H1 (cell line): ENCODE measurements at regions not wholly inside any gene's neighbourhood (a gene's known extent, or its start where the extent isn't known, plus 50 kb on each side); places are given as distances from the start of the nearest gene placed in this dataset.

Source experiments
- CTCF ChIA-PET: fragments of 300-600 bp; sonication (Branson Sonifier 250); formaldehyde crosslinking; loops from one replicate; lab custom pipeline; 2021; ENCODE audit not compliant: partially characterized antibody; lab: Charles Lee
- POLR2A ChIA-PET: fragments of 300-600 bp; sonication (Branson Sonifier 250); formaldehyde crosslinking; loops from one replicate; lab custom pipeline; 2021; ENCODE audit warnings: inconsistent platforms; ENCODE audit not compliant: partially characterized antibody; lab: Charles Lee
- DNase-seq, 2 experiments: peaks; one replicate each; pipeline versions ENCODE4 v3.0.0 to v3.0.0-alpha.2; 2010 to 2022; ENCODE audit warnings: low spot score in 2 of 2, low read depth in 1 of 2, mixed read lengths in 1 of 2
- FAIRE-seq: peaks from 2 replicates; lab custom pipeline; 2011; peaks lifted over from hg19 to GRCh38; lab: Jason Lieb, UNC
- H2AFZ ChIP-seq: 2 replicates; pipeline ENCODE4 v1.8.1; 2012; ENCODE audit warnings: low read length, inconsistent platforms
- H2AK5ac ChIP-seq: 2 replicates; pipeline ENCODE4 v1.6.1; 2013; ENCODE audit warnings: low read depth, low read length
- H2BK120ac ChIP-seq: replicated peaks from 2 replicates; pipeline ENCODE3; 2013; ENCODE audit warnings: low read depth, low read length, inconsistent platforms
- H2BK12ac ChIP-seq: 2 replicates; pipeline ENCODE4 v1.6.1; 2013; ENCODE audit warnings: low read depth, low read length
- H2BK15ac ChIP-seq: 2 replicates; pipeline ENCODE4 v1.6.1; 2013; ENCODE audit warnings: low read length
- H2BK20ac ChIP-seq: 2 replicates; pipeline ENCODE4 v1.6.1; 2013; ENCODE audit warnings: low read length
- H2BK5ac ChIP-seq: 2 replicates; pipeline ENCODE4 v1.6.1; 2013; ENCODE audit warnings: low read depth, low read length
- H3K14ac ChIP-seq: 2 replicates; pipeline ENCODE4 v1.6.1; 2013; ENCODE audit warnings: inconsistent platforms; ENCODE audit not compliant: insufficient read length
- H3K18ac ChIP-seq: 2 replicates; pipeline ENCODE4 v1.6.1; 2013; ENCODE audit warnings: low read length; ENCODE audit errors: extremely low read depth
- H3K23ac ChIP-seq: 2 replicates; pipeline ENCODE4 v1.6.1; 2013; ENCODE audit warnings: inconsistent platforms; ENCODE audit not compliant: insufficient read length
- H3K23me2 ChIP-seq: 2 replicates; pipeline ENCODE4 v1.6.1; 2013; ENCODE audit warnings: low read depth, low read length
- H3K27ac ChIP-seq: 2 replicates; pipeline ENCODE4 v1.6.1; 2011; ENCODE audit warnings: low read depth, low read length, inconsistent platforms
- H3K27me3 ChIP-seq, 4 experiments: replicated peaks in 1 of 4; 1 replicate in 1 of 4; 2 replicates in 3 of 4; pipeline versions ENCODE4 v1.6.1 to v1.8.1; 2011 to 2013; ENCODE audit warnings: low read length in 3 of 4, mild to moderate bottlenecking in 3 of 4, inconsistent platforms in 2 of 4, mixed read lengths in 2 of 4, moderate library complexity in 1 of 4; ENCODE audit not compliant: control insufficient read depth in 3 of 4, insufficient read depth in 3 of 4; ENCODE audit errors: extremely low read depth in 1 of 4
- H3K36me3 ChIP-seq, 4 experiments: 2 replicates each; pipeline versions ENCODE4 v1.6.1 to v1.8.1; 2011 to 2013; ENCODE audit warnings: mild to moderate bottlenecking in 4 of 4, low read length in 3 of 4, moderate library complexity in 2 of 4, control low read depth in 1 of 4, inconsistent platforms in 1 of 4; ENCODE audit not compliant: insufficient read depth in 4 of 4, control insufficient read depth in 2 of 4
- H3K4ac ChIP-seq: replicated peaks from 2 replicates; pipeline ENCODE3; 2013; ENCODE audit warnings: low read length, low read depth, mixed read lengths, inconsistent platforms; ENCODE audit not compliant: insufficient read length
- H3K4me1 ChIP-seq, 4 experiments: replicated peaks in 1 of 4; 1 replicate in 1 of 4; 2 replicates in 3 of 4; pipeline versions ENCODE4 v1.6.1 to v1.8.1; 2011 to 2013; ENCODE audit warnings: low read length in 3 of 4, inconsistent platforms in 2 of 4, mixed read lengths in 1 of 4; ENCODE audit not compliant: insufficient read depth in 4 of 4, control insufficient read depth in 3 of 4
- H3K4me2 ChIP-seq, 2 experiments: 2 replicates each; pipeline versions ENCODE4 v1.6.1 to v1.8.1; 2011 to 2013; ENCODE audit warnings: low read depth in 2 of 2, low read length in 2 of 2, control low read depth in 1 of 2, inconsistent platforms in 1 of 2, mild to moderate bottlenecking in 1 of 2; ENCODE audit not compliant: insufficient read depth in 1 of 2
- H3K4me3 ChIP-seq, 4 experiments: fragments of 200-600, 300-600 bp in 1 of 4; sonication (generic), shearing (Covaris generic), sonication (Bioruptor Twin) in 1 of 4; 2 replicates each; pipeline versions ENCODE4 v1.5.1 to v1.8.1; 2011 to 2016; ENCODE audit warnings: low read length in 4 of 4, low read depth in 3 of 4, control low read depth in 2 of 4, inconsistent platforms in 2 of 4, mild to moderate bottlenecking in 2 of 4, mixed read lengths in 1 of 4, moderate library complexity in 1 of 4; ENCODE audit not compliant: insufficient read depth in 2 of 4; ENCODE audit errors: extremely low read depth in 1 of 4
- H3K56ac ChIP-seq: replicated peaks from 2 replicates; pipeline ENCODE3; 2013; ENCODE audit warnings: low read depth, mild to moderate bottlenecking, mixed read lengths, low read length, inconsistent platforms; ENCODE audit not compliant: insufficient read length
- H3K79me1 ChIP-seq: 2 replicates; pipeline ENCODE4 v1.6.1; 2013; ENCODE audit warnings: low read depth, low read length, control low read depth
- H3K79me2 ChIP-seq, 2 experiments: 2 replicates each; pipeline versions ENCODE4 v1.6.1 to v1.8.1; 2012 to 2013; ENCODE audit warnings: low read length in 2 of 2, mild to moderate bottlenecking in 2 of 2, inconsistent platforms in 1 of 2; ENCODE audit not compliant: insufficient read depth in 2 of 2, control insufficient read depth in 1 of 2
- H3K9ac ChIP-seq, 4 experiments: replicated peaks in 1 of 4; 1 replicate in 1 of 4; 2 replicates in 3 of 4; pipeline versions ENCODE4 v1.6.1 to v1.8.1; 2011 to 2013; ENCODE audit warnings: low read depth in 3 of 4, low read length in 3 of 4, control low read depth in 2 of 4, mild to moderate bottlenecking in 2 of 4, moderate library complexity in 2 of 4, inconsistent platforms in 1 of 4; ENCODE audit errors: extremely low read depth in 1 of 4
- H3K9me3 ChIP-seq, 2 experiments: 2 replicates each; pipeline versions ENCODE4 v1.6.1 to v1.8.1; 2012 to 2013; ENCODE audit warnings: mild to moderate bottlenecking in 2 of 2, moderate library complexity in 2 of 2, control low read depth in 1 of 2, inconsistent platforms in 1 of 2, low read depth in 1 of 2, low read length in 1 of 2, mixed read lengths in 1 of 2; ENCODE audit not compliant: insufficient read depth in 2 of 2
- H4K20me1 ChIP-seq, 2 experiments: replicated peaks in 1 of 2; 2 replicates each; pipeline versions ENCODE3 to v1.8.1; 2011 to 2013; ENCODE audit warnings: inconsistent platforms in 2 of 2, low read length in 2 of 2, mild to moderate bottlenecking in 1 of 2; ENCODE audit not compliant: insufficient read depth in 2 of 2, control insufficient read depth in 1 of 2
- H4K5ac ChIP-seq: 2 replicates; pipeline ENCODE4 v1.6.1; 2013; ENCODE audit warnings: low read length, low read depth, mixed read lengths, inconsistent platforms; ENCODE audit not compliant: insufficient read length
- H4K8ac ChIP-seq: 2 replicates; pipeline ENCODE4 v1.8.0; 2013; ENCODE audit warnings: mild to moderate bottlenecking, moderate library complexity, low read length, inconsistent platforms; ENCODE audit not compliant: insufficient read depth; ENCODE audit errors: extremely low read depth
- H4K91ac ChIP-seq: replicated peaks from 2 replicates; pipeline ENCODE3; 2013; ENCODE audit warnings: low read length, mixed read lengths, inconsistent platforms; ENCODE audit not compliant: insufficient read length
- CBX5 ChIP-seq: fragments of 300-800, 300-1000 bp; sonication (generic); IDR thresholded peaks from 2 replicates; pipeline ENCODE4 v1.7.1; 2016; ENCODE audit warnings: antibody characterized with exemption, low read length, low read depth
- E2F6 ChIP-seq: IDR thresholded peaks from 2 replicates; pipeline ENCODE4 v1.6.1; 2012; ENCODE audit warnings: inconsistent platforms
- MAX ChIP-seq: IDR thresholded peaks from 2 replicates; pipeline ENCODE4 v1.6.1; 2012; ENCODE audit warnings: inconsistent platforms
- NRF1 ChIP-seq: IDR thresholded peaks from 2 replicates; pipeline ENCODE4 v1.6.1; 2011; ENCODE audit warnings: mild to moderate bottlenecking, low read depth, low read length, improper control_type of control experiment
- POU5F1 ChIP-seq: IDR thresholded peaks from 2 replicates; pipeline ENCODE4 v1.6.1; 2011; ENCODE audit warnings: low read depth, mild to moderate bottlenecking, low read length, moderate library complexity
- TBP ChIP-seq: IDR thresholded peaks from 2 replicates; pipeline ENCODE4 v1.6.1; 2011; ENCODE audit warnings: low read depth, low read length, improper control_type of control experiment
- USF2 ChIP-seq: IDR thresholded peaks from 2 replicates; pipeline ENCODE4 v1.6.1; 2011; ENCODE audit warnings: low read length, improper control_type of control experiment
- WGBS, 2 experiments: shearing (Covaris generic) in 1 of 2; methylation state at CpG; one replicate each; pipeline versions ENCODE4 v1.1.6 to v1.1.7; 2013 to 2015; ENCODE audit warnings: low lambda C conversion rate in 2 of 2, mixed read lengths in 2 of 2, inconsistent platforms in 1 of 2, low coverage in 1 of 2, missing lambda C conversion rate in 1 of 2; ENCODE audit not compliant: insufficient replicate concordance in 2 of 2, insufficient coverage in 1 of 2, insufficient read length in 1 of 2; ENCODE audit errors: extremely low coverage in 1 of 2, missing lambda C conversion rate in 1 of 2; 5-methylcytosine and 5-hydroxymethylcytosine counted together

- ChIA-PET POLR2A (no interaction called here), CTCF (no interaction called here)
- H3K27me3 ChIP-seq: no peaks in the 10 kb centered on the region
- no peak overlapping the region for H4K5ac ChIP-seq
- H3K56ac ChIP-seq: no peak overlapping the region
- H2BK20ac ChIP-seq: no peak overlapping the region
- H3K4me2 ChIP-seq: peak overlapping the region; percentile 10 to 41; a peak in 2 of 4 replicates
- H3K23ac ChIP-seq: no peak overlapping the region
- H3K9me3 ChIP-seq: no peaks in the 10 kb centered on the region
- no peaks in the 10 kb centered on the region for H3K79me1 ChIP-seq
- no peak overlapping the region for H2BK5ac ChIP-seq
- no peak overlapping the region for H3K9ac ChIP-seq
- no peaks in the 10 kb centered on the region for H3K23me2 ChIP-seq
- TF ChIP-seq NRF1 (no peak), POU5F1 (no peak), CBX5 (no peak), MAX (no peak), TBP (no peak), USF2 (no peak), E2F6 (no peak)
- no peak overlapping the region for H3K4ac ChIP-seq
- H2AFZ ChIP-seq: no peak overlapping the region
- peaks cover 0 to 3% (median under 1%) of the 10 kb centered on the region in 4 experiments; a peak in 2 of 7 replicates for H3K4me1 ChIP-seq
- no peak overlapping the region for H2BK120ac ChIP-seq
- FAIRE-seq (no peak), DNase-seq (no peak)
- no peak overlapping the region for H3K27ac ChIP-seq
- H4K8ac ChIP-seq: no peak overlapping the region
- H4K20me1 ChIP-seq: no peaks in the 10 kb centered on the region
- no peak overlapping the region for H3K14ac ChIP-seq
- H3K36me3 ChIP-seq: no peaks in the 10 kb centered on the region
- H3K18ac ChIP-seq: no peak overlapping the region
- no peaks in the 10 kb centered on the region for H3K79me2 ChIP-seq
- no peak overlapping the region for H3K4me3 ChIP-seq
- WGBS, 2 experiments: 52% methylated on average over 2 of the region's 2 CpGs; no CpG with 5 or more reads in 1 of the 2 experiments
- no peak overlapping the region for H4K91ac ChIP-seq
- H2AK5ac ChIP-seq: no peak overlapping the region
- H2BK12ac ChIP-seq: no peak overlapping the region
- H2BK15ac ChIP-seq: no peak overlapping the region
Measured at GRCh38 chr5:121500310-121500709, 351.4 kb upstream of the FTMT start.
